Karpas-422 (cell line): ENCODE measurements at regions not wholly inside any gene's neighbourhood (a gene's known extent, or its start where the extent isn't known, plus 50 kb on each side); places are given as distances from the start of the nearest gene placed in this dataset.

ENCODE experiments used
- DNase-seq: peaks from one replicate; pipeline ENCODE4 v3.0.0-alpha.2; 2015
- H2AFZ ChIP-seq: fragments of 200-600 bp; sonication (generic); 2 replicates; pipeline ENCODE4 v1.6.1; 2014; ENCODE audit warnings: antibody characterized with exemption, low read length, mixed read lengths
- H3K27ac ChIP-seq: fragments of 200-600 bp; sonication (generic); 2 replicates; pipeline ENCODE4 v1.5.1; 2014; ENCODE audit warnings: mild to moderate bottlenecking, low read length, moderate library complexity
- H3K27me3 ChIP-seq: fragments of 200-600 bp; sonication (generic); 2 replicates; pipeline ENCODE4 v1.6.1; 2014; ENCODE audit warnings: low read length, mixed read lengths
- H3K36me3 ChIP-seq: fragments of 200-600 bp; sonication (generic); 2 replicates; pipeline ENCODE4 v1.6.1; 2014; ENCODE audit warnings: low read length, mixed read lengths; ENCODE audit not compliant: insufficient read depth
- H3K4me1 ChIP-seq: fragments of 200-600 bp; sonication (generic); 2 replicates; pipeline ENCODE4 v1.6.1; 2014; ENCODE audit warnings: mild to moderate bottlenecking, low read length, mixed read lengths
- H3K4me2 ChIP-seq: fragments of 200-600 bp; sonication (generic); 2 replicates; pipeline ENCODE4 v1.6.1; 2014; ENCODE audit warnings: low read length, low read depth, mild to moderate bottlenecking; ENCODE audit not compliant: poor library complexity, severe bottlenecking
- H3K4me3 ChIP-seq: fragments of 200-600 bp; sonication (generic); 2 replicates; pipeline ENCODE4 v1.5.1; 2014; ENCODE audit warnings: mild to moderate bottlenecking, antibody characterized with exemption, low read length, mixed read lengths
- H3K79me2 ChIP-seq: fragments of 200-600 bp; sonication (generic); 2 replicates; pipeline ENCODE4 v1.6.1; 2014; ENCODE audit warnings: mild to moderate bottlenecking, low read length, mixed read lengths
- H3K9ac ChIP-seq: fragments of 200-600 bp; sonication (generic); 2 replicates; pipeline ENCODE4 v1.6.0; 2014; ENCODE audit warnings: low read length
- H3K9me2 ChIP-seq: fragments of 200-600 bp; sonication (generic), shearing (Covaris generic); replicated peaks from 2 replicates; pipeline ENCODE4 v1.6.0; 2014; ENCODE audit warnings: mild to moderate bottlenecking, low read length, moderate library complexity; ENCODE audit not compliant: insufficient read depth
- H3K9me3 ChIP-seq: fragments of 300-700, 200-600 bp; sonication (generic); 2 replicates; pipeline ENCODE4 v1.6.1; 2014; ENCODE audit warnings: low read length, mixed read lengths
- H4K20me1 ChIP-seq: fragments of 200-600 bp; sonication (generic); 2 replicates; pipeline ENCODE4 v1.6.1; 2014; ENCODE audit warnings: mild to moderate bottlenecking, antibody characterized with exemption, low read length, low read depth; ENCODE audit not compliant: insufficient read depth

DNA sequence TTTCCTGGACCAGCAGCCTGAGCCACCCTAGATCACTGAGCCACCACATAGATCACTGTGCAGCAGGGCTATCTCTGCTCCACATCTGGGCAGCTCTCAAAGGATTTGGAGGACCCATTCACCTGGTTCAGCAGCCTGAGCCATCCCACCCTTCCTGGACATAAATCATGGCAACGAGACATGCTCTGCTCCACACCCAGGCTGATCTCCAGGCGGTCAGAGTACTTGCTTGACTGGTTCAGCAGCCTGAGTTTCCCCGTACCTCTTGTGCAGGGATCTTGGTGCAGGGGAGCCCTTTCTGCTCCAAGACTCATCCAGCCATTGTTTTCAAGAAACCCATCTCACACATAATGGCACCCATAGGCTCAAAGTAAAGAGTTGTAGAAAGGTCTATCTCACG is 195.3 kb downstream of the LIG4 start:
- no peak overlapping the region for H3K4me2 ChIP-seq
- no peak overlapping the region for H3K9ac ChIP-seq
- DNase-seq, result no peak

DNA sequence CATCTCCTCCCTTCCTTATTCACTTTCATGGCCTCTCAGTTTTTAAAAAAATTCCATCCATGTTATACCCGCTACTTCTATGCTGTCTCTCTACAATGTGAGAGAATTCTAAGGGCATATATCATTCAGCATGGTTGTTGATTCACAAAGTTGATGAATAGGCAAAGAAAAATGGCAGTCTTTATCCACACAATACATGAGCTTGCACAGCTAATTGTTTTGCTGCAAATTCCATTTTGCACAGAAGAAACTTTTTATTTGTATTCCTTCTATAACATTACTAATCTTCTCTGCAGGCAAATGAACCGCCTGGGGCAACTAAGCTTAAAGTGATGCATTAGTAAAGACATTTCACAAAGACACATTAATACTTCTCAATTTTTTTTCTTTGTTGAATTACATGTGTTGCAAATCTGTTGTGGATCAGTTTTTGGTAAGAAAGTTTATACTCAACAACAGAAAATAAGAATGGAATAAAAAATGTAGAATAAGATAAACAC is 196.9 kb downstream of the LIG4 start:
- no peak overlapping the region for H3K9ac ChIP-seq

More for the DNA sequence above, 195.3 kb downstream of the LIG4 start:
- Histone ChIP-seq H3K79me2 (no peaks in the 10 kb centered on the region), H4K20me1 (no peaks in the 10 kb centered on the region), H3K4me3 (no peak overlapping the region), H3K27ac (no peak overlapping the region), H3K9me3 (peaks cover 36% of the 10 kb centered on the region), H3K9me2 (no peaks in the 10 kb centered on the region), H3K27me3 (no peaks in the 10 kb centered on the region), H3K36me3 (no peaks in the 10 kb centered on the region), H2AFZ (no peak overlapping the region), H3K4me1 (no peaks in the 10 kb centered on the region)

DNA sequence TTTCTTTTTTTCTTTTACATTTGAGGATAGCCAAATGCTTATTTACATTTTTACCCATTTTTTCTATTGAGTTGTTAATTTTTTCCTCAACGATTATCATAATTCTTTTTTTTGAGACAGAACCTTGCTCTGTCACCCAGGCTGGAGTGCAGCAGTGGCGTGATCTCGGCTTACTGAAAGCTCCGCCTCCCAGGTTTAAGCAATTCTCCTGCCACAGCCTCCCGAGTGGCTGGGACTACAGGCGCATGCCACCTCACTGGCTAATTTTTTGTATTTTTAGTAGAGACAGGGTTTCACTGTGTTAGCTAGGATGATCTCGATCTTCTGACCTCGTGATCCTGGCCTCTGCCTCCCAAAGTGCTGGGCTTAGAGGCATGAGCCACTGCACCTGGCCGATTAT is 208.7 kb downstream of the LIG4 start:
- Histone ChIP-seq H3K4me3 (no peak overlapping the region), H3K9me3 (peaks cover 16% of the 10 kb centered on the region; the same call in 1 of the 2 replicates), H3K9me2 (no peaks in the 10 kb centered on the region), H3K79me2 (no peaks in the 10 kb centered on the region), H3K9ac (no peak overlapping the region), H3K27ac (no peak overlapping the region), H3K27me3 (no peaks in the 10 kb centered on the region), H3K4me1 (no peaks in the 10 kb centered on the region), H3K36me3 (no peaks in the 10 kb centered on the region), H3K4me2 (no peak overlapping the region), H4K20me1 (no peaks in the 10 kb centered on the region), H2AFZ (no peak overlapping the region)
- no peak for DNase-seq

More for the DNA sequence above, 196.9 kb downstream of the LIG4 start:
- Histone ChIP-seq H3K36me3 (no peaks in the 10 kb centered on the region), H3K79me2 (no peaks in the 10 kb centered on the region), H3K27me3 (no peaks in the 10 kb centered on the region), H3K4me2 (no peak overlapping the region), H4K20me1 (no peaks in the 10 kb centered on the region), H3K9me3 (peaks cover 36% of the 10 kb centered on the region), H3K4me1 (no peaks in the 10 kb centered on the region), H3K4me3 (no peak overlapping the region), H3K9me2 (no peaks in the 10 kb centered on the region), H2AFZ (no peak overlapping the region), H3K27ac (no peak overlapping the region)
- DNase-seq, result no peak

DNA sequence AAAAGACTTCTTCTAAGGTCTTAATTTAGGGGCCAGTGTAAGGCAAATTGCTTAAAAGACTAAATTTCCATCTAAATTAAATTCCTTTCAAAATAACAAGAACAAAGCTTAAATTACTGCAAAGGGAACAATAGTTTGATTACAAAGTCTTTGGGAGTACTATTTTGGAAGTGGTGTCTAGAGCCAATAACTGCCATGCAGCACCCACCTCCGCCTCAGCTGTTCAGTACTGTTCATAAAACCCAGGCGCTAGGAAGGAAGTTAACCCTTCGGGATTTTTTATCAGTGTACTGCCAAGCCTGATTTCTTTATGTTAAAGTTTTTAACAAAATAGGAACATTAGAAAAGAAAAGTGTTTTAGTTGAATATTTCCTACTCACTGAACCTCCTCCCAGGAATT is 210.1 kb downstream of the LIG4 start:
- Histone ChIP-seq H3K9ac (no peak overlapping the region), H3K4me2 (no peak overlapping the region), H3K4me1 (no peaks in the 10 kb centered on the region), H2AFZ (no peak overlapping the region), H3K36me3 (no peaks in the 10 kb centered on the region), H3K27ac (no peak overlapping the region), H3K9me3 (peaks cover 16% of the 10 kb centered on the region; the same call in 1 of the 2 replicates), H3K4me3 (no peak overlapping the region), H3K9me2 (no peaks in the 10 kb centered on the region), H3K27me3 (no peaks in the 10 kb centered on the region), H4K20me1 (no peaks in the 10 kb centered on the region), H3K79me2 (no peaks in the 10 kb centered on the region)
- no peak for DNase-seq

DNA sequence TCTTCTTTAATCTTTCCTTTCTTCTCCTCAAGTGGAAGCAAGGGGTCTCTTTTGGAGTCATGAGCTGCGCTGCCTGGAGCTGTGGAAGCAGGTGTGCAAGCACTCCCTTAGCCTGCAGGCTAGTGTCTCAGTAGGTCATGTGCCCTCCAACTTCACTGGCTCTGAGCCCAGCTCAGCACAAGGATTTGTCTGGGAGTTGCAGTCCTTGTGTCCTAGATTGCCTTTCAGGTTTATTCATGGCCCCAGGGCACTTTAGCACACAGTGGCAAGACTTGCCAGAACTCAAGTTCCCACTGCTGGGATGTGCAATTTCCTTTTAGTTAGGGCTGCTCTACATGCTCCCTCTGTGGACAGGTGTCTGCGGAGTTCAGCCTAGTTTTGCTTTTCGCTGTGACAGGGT is 211.7 kb downstream of the LIG4 start:
- no peak overlapping the region for H2AFZ ChIP-seq
- H3K27ac ChIP-seq, result no peak overlapping the region
- no peak overlapping the region for H3K9ac ChIP-seq
- peaks cover 6% of the 10 kb centered on the region; the same call in 1 of the 2 replicates for H3K9me3 ChIP-seq
- H3K27me3 ChIP-seq, result no peaks in the 10 kb centered on the region
- no peaks in the 10 kb centered on the region for H3K9me2 ChIP-seq
- H3K4me1 ChIP-seq, result no peaks in the 10 kb centered on the region
- H3K36me3 ChIP-seq, result no peaks in the 10 kb centered on the region
- H3K4me3 ChIP-seq, result no peak overlapping the region
- H3K79me2 ChIP-seq, result no peaks in the 10 kb centered on the region
- no peak for DNase-seq
- no peaks in the 10 kb centered on the region for H4K20me1 ChIP-seq
- H3K4me2 ChIP-seq, result no peak overlapping the region

DNA sequence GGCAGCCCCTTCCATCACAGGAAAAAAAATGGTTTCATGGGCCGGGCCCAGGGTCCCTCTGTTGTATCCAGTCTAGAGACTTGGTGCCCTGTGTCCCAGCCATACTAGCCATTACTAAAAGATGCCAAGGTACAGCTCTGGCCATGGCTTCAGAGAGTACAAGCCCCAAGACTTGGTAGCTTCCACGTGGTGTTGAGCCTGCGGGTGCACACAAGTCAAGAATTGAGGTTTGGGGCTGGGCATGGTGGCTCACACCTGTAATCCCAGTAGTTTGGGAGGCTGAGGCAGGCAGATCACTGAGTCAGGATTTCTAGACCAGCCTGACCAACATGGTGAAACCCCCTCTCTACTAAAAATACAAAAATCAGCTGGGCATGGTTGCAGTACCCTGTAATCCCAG is 214.3 kb downstream of the LIG4 start:
- Histone ChIP-seq H3K4me3 (no peak overlapping the region), H3K36me3 (no peaks in the 10 kb centered on the region), H3K4me1 (no peaks in the 10 kb centered on the region), H3K9me2 (no peaks in the 10 kb centered on the region), H2AFZ (no peak overlapping the region), H3K79me2 (no peaks in the 10 kb centered on the region), H3K9ac (no peak overlapping the region), H3K27ac (no peak overlapping the region), H4K20me1 (no peaks in the 10 kb centered on the region), H3K4me2 (no peak overlapping the region), H3K27me3 (no peaks in the 10 kb centered on the region), H3K9me3 (peaks cover 4% of the 10 kb centered on the region; the same call in 1 of the 2 replicates)
- DNase-seq, result no peak

DNA sequence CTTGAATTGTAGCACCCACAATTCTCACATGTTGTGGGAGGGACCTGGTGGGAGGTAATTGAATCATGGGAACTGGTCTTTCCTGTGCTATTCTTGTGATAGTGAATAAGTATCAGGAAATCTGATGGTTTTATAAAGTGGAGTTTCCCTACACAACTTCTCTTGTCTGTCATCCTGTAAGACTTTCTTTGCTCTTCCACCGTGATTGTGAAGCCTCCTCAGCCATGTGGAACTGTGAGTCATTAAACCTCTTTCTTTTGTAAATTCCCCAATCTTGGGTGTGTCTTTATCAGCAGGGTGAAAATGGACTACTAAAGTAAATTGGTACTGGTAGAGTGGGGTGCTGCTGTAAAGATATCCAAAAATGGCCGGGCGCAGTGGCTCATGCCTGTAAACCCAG is 215.6 kb downstream of the LIG4 start:
- no peak for DNase-seq
- no peaks in the 10 kb centered on the region for H3K9me2 ChIP-seq
- no peak overlapping the region for H3K27ac ChIP-seq
- H3K9ac ChIP-seq, result no peak overlapping the region
- H4K20me1 ChIP-seq, result no peaks in the 10 kb centered on the region
- H3K79me2 ChIP-seq, result no peaks in the 10 kb centered on the region
- no peak overlapping the region for H2AFZ ChIP-seq
- H3K36me3 ChIP-seq, result no peaks in the 10 kb centered on the region
- no peaks in the 10 kb centered on the region for H3K4me1 ChIP-seq
- H3K9me3 ChIP-seq, result peaks cover 4% of the 10 kb centered on the region; the same call in 1 of the 2 replicates
- H3K4me3 ChIP-seq, result no peak overlapping the region
- H3K27me3 ChIP-seq, result no peaks in the 10 kb centered on the region
- H3K4me2 ChIP-seq, result no peak overlapping the region

DNA sequence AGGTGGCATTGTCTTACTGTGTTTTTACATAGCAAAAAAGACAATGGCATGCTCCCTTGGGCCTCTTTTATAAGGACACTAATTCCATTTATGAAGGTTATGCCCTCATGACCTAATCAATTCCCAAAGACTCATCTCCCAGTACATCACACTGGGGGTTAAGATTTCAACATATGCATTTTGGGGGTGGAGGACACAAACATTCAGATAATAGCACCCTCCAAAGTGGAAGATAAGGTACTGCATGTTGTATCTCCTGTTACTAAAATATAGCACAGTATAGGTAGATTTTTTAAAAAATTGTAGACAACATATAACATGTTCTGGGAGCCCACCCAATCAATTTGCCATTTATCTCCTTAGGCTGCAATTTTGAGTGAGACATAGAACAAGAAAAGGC is 221.2 kb downstream of the LIG4 start:
- no peaks in the 10 kb centered on the region for H4K20me1 ChIP-seq
- no peaks in the 10 kb centered on the region for H3K79me2 ChIP-seq
- H3K27me3 ChIP-seq, result no peaks in the 10 kb centered on the region
- no peak overlapping the region for H3K4me3 ChIP-seq
- H2AFZ ChIP-seq, result no peak overlapping the region
- H3K9me2 ChIP-seq, result no peaks in the 10 kb centered on the region
- no peaks in the 10 kb centered on the region for H3K4me1 ChIP-seq
- H3K9ac ChIP-seq, result no peak overlapping the region
- DNase-seq, result no peak
- peaks cover 7% of the 10 kb centered on the region; the same call in 1 of the 2 replicates for H3K9me3 ChIP-seq
- H3K4me2 ChIP-seq, result no peak overlapping the region
- no peak overlapping the region for H3K27ac ChIP-seq
- H3K36me3 ChIP-seq, result no peaks in the 10 kb centered on the region
